GM21717 (cell line): ENCODE measurements at regions not wholly inside any gene's neighbourhood (a gene's known extent, or its start where the extent isn't known, plus 50 kb on each side); places are given as distances from the start of the nearest gene placed in this dataset.
"Not testable (repeated sequence)": the region's sequence is repeated elsewhere in the genome, so short reads cannot be mapped to it uniquely, and the experiment has no call there.

ENCODE experiments used
- ATAC-seq: cut with Tn5 transposase; IDR thresholded peaks from one replicate; pipeline ENCODE4 v1.9.1; 2021; ENCODE audit warnings: mild to moderate bottlenecking, moderate library complexity; ENCODE audit not compliant: unreplicated experiment

- no peak for ATAC-seq
Measured at GRCh38 chr2:161480123-161480522, 64.0 kb downstream of the TBR1 start.

DNA sequence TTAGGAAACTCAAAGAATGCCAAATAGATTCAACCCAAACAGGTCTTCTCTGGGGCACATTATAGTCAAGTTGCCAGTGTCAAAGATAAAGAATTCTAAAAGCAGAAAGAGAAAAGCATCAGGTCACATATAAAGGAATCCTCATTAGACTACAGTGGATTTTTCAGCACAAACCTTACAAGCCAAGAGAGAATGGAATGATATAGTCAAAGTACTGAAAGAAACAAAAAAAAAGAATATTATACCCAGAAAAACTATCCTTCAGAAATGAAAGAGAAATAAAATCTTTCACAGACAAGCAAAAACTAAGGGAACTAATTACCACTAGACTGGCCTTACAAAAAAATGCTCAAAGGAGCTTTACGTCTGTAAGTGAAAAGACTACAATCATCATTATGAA is 65.5 kb downstream of the TBR1 start:
- no peak for ATAC-seq

DNA sequence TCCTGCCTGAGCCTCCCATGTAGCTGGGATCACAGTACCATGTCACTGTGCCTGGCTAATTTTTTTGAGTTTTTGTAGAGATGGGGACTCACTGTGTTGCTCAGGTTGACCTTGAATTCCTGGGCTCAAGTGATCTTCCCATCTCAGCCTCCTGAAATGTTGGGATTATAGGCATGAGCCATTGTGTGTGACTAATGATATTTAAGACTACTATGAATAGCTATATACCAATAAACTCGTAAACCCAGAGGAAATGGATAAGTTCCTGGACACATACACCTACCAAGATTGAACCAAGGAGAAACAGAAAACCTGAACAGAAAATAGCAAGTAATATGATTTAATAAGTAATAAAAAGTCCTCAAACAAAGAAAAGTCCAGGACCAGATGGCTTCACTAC is 68.0 kb downstream of the TBR1 start:
- ATAC-seq: no peak

- ATAC-seq: no peak
Measured at GRCh38 chr2:161486111-161486510, 70.0 kb downstream of the TBR1 start.

- no peak for ATAC-seq
Measured at GRCh38 chr2:161488131-161488699, 72.1 kb downstream of the TBR1 start.

DNA sequence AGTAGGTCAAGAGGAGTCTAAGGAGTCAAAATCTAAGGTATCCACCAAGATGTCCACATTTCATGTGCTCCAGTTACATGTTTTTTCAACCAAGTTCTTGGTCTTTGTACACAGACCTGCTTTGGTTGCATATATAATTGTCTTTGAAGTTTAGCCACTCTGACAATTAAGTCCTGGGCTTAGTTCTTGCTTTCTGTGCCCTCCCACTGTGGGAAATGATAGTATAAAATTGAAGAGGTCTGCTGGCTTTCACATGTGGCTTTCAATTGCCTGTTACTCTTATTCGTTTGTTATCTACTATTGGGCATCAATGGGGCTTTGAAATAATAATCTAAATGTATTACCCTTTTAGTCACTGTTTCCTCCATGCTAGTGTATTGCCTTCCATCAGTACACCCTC is 72.8 kb downstream of the TBR1 start:
- ATAC-seq: no peak

GRCh38 chr2:161500892-161501610 is 85.0 kb downstream of the TBR1 start:
- peak; percentile 92 for ATAC-seq

DNA sequence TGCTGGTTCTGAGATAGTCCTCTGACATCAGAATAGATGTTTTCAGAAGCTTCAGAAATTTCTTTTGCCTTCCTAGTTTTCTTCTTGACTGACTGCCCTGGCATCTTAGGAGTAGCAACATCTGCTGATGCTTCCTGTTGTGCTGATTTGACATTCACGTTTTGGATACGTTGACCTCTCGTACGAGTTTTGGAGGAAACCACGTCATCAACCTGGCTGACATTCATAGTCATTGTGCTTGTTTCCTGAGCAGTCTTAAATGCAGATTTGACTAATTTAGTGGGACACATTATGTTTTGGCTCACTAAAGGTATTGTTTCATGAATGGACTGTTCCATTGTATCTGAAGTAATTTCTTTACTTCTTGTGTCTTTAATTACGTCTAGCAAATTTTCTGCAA is 86.2 kb downstream of the TBR1 start:
- ATAC-seq: not testable (repeated sequence)

GRCh38 chr2:161504628-161505289 is 88.7 kb downstream of the TBR1 start:
- ATAC-seq: not testable (repeated sequence)

GRCh38 chr2:161505466-161505865 is 89.4 kb downstream of the TBR1 start:
- ATAC-seq: not testable (repeated sequence)

DNA sequence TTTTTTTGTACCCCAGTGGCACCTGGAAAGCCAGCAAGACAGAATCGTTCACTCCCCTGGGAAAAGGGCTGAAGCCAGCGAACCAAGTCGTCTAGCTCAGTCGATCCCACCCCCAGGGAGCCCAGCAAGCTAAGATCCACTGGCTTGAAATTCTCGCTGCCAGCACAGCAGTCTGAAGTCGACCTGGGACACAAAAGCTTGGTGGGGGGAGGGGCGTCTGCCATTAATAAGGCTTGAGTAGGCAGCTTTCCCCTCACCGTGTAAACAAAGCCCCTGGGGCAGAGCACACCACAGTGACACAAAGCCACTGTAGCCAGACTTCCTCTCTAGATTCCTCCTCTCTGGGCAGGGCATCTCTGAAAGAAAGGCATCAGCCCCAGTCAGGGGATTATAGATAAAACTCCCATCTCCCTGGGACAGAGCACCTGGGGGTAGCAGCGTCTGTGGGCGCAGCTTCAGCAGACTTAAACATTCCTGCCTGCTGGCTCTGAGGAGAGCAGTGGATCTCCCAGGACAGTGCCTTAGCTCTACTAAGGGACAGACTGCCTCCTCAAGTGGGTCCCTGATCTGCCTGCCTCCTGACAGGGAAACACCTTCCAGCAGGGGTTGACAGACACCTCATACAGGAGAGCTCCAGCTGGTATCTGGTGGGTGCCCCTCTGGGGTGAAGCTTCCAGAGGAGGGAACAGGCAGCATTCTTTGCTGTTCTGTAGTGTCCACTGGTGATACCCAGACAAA is 97.4 kb downstream of the TBR1 start:
- ATAC-seq: not testable (repeated sequence)

GRCh38 chr2:161522796-161523195 is 101.4 kb upstream of the SLC4A10 start:
- no peak for ATAC-seq

DNA sequence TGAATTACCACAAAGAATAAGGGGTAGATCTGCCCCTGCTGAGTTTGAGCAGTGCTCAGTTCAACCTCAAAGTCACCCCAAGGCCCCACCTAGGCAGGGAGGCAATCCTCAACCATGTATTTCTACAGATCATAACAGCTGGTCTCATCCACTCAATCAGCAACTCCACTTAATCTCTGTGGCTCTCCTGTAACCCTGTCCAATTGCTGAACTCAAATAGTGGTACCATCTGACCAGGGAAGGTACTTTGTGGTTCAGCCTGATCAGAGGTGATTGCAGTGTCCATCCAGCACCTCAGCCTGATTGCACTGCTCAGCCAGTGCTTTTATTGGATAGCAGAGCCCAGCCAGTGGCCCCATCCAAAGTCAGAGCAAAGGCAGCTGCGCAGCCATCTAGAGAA is 91.0 kb upstream of the SLC4A10 start:
- no peak for ATAC-seq

DNA sequence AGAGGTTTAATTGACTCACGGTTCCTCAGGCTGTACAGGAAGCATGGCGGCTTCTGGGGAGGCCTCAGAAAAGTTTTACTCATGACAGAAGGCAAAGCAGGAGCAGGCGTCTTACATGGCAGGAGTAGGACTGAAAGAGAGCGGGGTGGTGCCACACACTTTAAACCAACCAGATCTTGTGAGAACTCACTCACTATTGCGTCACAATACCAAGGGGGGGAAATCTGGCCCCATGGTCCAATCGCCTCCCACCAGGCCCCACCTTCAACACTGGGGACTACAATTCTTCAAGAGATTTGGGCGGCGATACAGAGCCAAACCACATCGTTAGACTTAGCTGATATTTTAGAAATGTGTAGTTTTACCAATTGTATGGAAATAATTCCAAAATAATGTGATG is 77.6 kb upstream of the SLC4A10 start:
- ATAC-seq: no peak

DNA sequence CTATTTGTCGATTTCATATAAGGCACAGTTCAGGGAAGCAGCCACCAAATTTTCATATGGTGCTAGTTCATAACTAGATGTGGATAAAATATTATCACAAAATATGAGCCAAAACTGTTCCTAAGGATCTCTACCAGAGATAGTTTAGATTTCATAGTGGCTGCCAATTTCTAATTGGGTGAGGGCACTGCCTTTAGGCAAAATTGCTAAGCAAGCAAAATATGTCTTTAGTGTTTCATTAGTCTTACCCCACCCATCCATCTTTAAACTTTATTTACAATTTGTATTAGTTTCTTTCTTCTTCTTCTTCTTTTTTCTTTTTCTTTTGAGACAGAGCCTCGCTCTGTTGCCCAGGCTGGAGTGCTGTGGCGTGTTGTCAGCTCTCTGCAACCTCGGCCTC is 77.1 kb upstream of the SLC4A10 start:
- ATAC-seq: no peak

DNA sequence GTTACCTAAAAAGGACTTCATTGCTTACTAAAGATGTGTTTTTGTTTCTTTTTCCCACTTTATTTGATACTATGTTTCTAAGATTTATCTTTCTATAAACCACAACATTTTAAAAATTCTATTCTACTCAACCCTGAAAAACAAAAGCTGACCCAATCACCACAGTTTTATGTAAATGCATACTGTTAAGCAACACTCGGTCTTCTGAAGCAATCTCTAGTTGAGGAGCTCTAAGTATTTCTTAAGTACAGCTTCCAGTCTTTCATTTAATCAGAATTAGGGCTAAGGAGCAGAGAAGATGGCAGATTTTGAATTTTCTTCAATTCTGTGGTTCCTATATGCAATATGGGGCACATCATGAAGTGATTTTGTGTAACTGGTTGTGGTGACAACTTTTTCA is 72.2 kb upstream of the SLC4A10 start:
- ATAC-seq: no peak

GRCh38 chr2:161555826-161556225 is 68.4 kb upstream of the SLC4A10 start:
- no peak for ATAC-seq

GRCh38 chr2:161556440-161556839 is 67.8 kb upstream of the SLC4A10 start:
- no peak for ATAC-seq

DNA sequence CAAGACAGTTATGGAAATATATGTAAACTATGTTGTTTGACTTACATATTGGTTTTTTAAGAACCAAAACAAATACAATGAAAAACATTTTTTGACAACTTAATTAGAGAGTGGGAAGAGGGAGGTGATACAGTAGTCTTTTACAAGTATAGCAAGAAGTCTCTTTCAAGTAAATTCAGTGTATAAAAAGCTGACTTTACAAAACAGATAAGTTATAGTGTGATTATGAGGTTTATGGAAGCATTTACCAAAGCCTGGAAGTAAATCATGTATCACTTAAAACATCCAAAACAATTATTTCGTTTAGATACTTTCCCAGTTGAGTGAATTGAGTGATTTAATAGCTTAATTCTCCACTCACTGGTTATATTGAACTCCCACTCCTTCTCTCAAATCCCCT is 66.7 kb upstream of the SLC4A10 start:
- no peak for ATAC-seq

GRCh38 chr2:161564906-161565305 is 59.3 kb upstream of the SLC4A10 start:
- no peak for ATAC-seq

DNA sequence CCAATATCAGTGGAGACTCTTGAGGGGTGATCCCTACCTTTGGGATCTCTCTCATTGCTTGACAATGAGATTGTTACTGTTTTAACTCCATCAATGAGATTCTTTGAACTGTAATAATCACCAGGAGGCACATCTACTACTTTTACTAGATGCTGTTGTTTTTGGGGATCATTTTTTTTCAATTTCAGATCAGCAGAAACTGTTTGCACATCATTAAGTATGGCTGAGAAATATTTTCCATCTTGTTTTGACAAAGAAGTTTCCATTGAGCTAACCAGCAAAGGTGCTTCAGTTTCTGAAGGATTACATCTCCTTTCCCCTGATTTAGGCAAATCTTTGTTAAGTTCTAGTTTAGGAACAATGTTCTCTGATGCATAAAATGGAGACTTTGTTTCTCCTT is 54.8 kb upstream of the SLC4A10 start:
- no peak for ATAC-seq
